IgD-negative memory B cell (primary cell): ENCODE measurements at regions not wholly inside any gene's neighbourhood (a gene's known extent, or its start where the extent isn't known, plus 50 kb on each side); places are given as distances from the start of the nearest gene placed in this dataset.

Experiments used
- H3K27ac Mint-ChIP-seq, 3 donors: one replicate each; pipeline ENCODE4 v1.8.0; 2020 to 2022; ENCODE audit warnings: mild to moderate bottlenecking in 3 of 3, mixed read lengths in 3 of 3, moderate library complexity in 1 of 3
- H3K27me3 Mint-ChIP-seq: one replicate; pipeline ENCODE4 v1.8.0; 2021; ENCODE audit warnings: mixed read lengths
- H3K36me3 Mint-ChIP-seq: one replicate; pipeline ENCODE4 v1.8.0; 2020; ENCODE audit warnings: mild to moderate bottlenecking, mixed read lengths
- H3K4me1 Mint-ChIP-seq, 3 donors: one replicate each; pipeline ENCODE4 v1.8.0; 2020 to 2022; ENCODE audit warnings: mixed read lengths in 3 of 3, mild to moderate bottlenecking in 1 of 3
- H3K4me3 Mint-ChIP-seq, 4 donors: one replicate each; pipeline ENCODE4 v1.8.0; 2020 to 2022; ENCODE audit warnings: mild to moderate bottlenecking in 4 of 4, mixed read lengths in 4 of 4, moderate library complexity in 3 of 4
- H3K9me3 Mint-ChIP-seq, 3 donors: one replicate each; pipeline ENCODE4 v1.8.0; 2020 to 2021; ENCODE audit warnings: mixed read lengths in 3 of 3, mild to moderate bottlenecking in 1 of 3

DNA sequence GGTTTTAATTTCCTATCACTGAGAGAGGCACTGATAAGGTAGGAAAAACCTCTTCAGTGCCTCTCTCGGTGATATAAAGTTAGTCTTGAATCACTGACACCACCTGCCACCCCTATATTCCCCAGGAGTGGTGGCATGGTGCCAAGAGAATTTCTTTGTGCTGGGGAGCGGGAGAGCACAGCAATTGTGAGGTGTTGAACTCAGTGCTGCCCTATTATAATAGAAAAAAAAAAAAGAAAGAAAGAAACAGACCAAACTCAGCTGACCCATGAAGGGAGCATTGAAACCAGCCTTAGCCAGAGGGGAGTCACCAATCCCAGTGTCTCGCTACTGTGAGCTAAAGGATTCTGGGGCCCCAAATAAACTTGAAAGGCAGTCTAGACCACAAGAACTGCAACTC, 201.4 kb upstream of the STT3B start:
- Mint-ChIP-seq H3K36me3 (peaks cover 7% of the 10 kb centered on the region), H3K4me3 (no peak overlapping the region)

DNA sequence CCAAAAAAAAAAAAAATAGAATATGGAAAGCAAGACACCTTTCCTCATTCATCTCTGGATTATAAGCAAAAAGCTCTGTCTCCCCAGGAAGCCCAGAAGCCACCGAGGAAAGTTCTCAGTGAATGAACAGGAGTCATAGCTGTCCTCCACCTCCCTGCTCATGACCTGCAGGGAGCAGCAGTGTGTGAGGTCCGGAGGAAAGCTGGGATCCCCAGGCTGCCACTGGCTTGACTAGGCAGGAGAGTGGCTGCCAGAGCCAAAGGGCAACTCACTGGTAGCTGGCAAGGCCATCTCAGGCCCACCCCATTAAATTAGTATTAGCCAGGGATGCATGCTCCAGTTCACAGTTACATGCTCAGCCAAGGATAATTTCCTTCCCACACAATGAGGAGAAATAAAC, 191.6 kb upstream of the STT3B start:
- peaks cover 0 to 7% (median 2%) of the 10 kb centered on the region in 3 donors for H3K9me3 Mint-ChIP-seq
- H3K27ac Mint-ChIP-seq = no peak overlapping the region
- peaks cover 7% of the 10 kb centered on the region for H3K27me3 Mint-ChIP-seq
- H3K4me3 Mint-ChIP-seq = no peak overlapping the region
- H3K4me1 Mint-ChIP-seq = no peaks in the 10 kb centered on the region
- no peaks in the 10 kb centered on the region for H3K36me3 Mint-ChIP-seq

More for the DNA sequence above, 201.4 kb upstream of the STT3B start:
- peaks cover 3% of the 10 kb centered on the region for H3K27me3 Mint-ChIP-seq
- H3K27ac Mint-ChIP-seq = no peak overlapping the region
- peaks cover 0 to 7% (median 0%) of the 10 kb centered on the region in 3 donors for H3K9me3 Mint-ChIP-seq
- H3K4me1 Mint-ChIP-seq = no peaks in the 10 kb centered on the region

- Mint-ChIP-seq H3K27ac (no peak overlapping the region), H3K4me1 (no peaks in the 10 kb centered on the region), H3K4me3 (no peak overlapping the region), H3K9me3 (peaks cover 0 to 7% (median 2%) of the 10 kb centered on the region in 3 donors), H3K36me3 (no peaks in the 10 kb centered on the region), H3K27me3 (peaks cover 6% of the 10 kb centered on the region)
Measured at GRCh38 chr3:31343075-31343474, 189.7 kb upstream of the STT3B start.

DNA sequence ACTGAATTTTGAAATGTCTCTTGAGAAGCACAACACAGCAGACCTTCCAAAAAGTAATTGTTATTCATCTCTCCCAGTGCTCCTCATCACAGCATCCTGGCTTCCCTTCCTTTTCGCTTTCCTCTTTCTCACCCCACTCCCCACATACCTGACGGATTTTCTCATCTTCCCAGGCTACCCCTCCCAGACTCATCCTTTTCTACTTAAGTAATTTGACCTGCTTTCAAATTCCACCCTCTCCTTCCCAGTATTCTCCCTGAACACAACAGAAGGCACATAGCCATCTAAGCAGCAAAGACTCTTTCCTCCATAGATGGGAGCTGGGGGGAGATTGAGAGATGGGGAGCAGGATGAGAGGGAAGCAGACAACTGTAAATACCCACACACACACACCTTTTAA, 187.1 kb upstream of the STT3B start:
- H3K36me3 Mint-ChIP-seq = no peaks in the 10 kb centered on the region
- H3K4me1 Mint-ChIP-seq = peaks cover 0 to 1% (median 0%) of the 10 kb centered on the region in 3 donors
- H3K4me3 Mint-ChIP-seq = no peak overlapping the region
- no peak overlapping the region for H3K27ac Mint-ChIP-seq
- peaks cover 0 to 7% (median 2%) of the 10 kb centered on the region in 3 donors for H3K9me3 Mint-ChIP-seq
- peaks cover 6% of the 10 kb centered on the region for H3K27me3 Mint-ChIP-seq

DNA sequence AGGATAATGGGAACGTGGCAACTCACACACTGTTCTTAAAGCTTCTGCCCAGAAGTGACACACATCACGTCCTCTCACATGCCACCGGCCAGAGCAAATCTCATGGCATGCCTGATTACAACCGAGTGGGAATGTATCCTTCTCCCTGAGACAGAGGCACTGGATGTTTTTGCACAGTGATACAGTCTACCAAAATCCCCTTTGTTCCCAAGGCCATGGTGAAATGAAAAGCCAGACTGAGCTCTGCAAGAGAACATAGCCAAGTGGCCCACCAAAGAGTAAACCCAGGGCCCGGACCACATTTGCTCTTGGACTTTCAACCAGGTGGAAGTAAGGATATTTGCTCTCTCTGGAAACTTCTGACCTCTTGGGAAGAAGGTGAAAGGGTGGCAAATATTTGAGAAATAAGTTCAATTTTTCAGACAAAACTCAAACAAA, 186.2 kb upstream of the STT3B start:
- Mint-ChIP-seq H3K4me1 (peaks cover 0 to 1% (median 0%) of the 10 kb centered on the region in 3 donors), H3K27ac (no peak overlapping the region), H3K36me3 (no peaks in the 10 kb centered on the region), H3K9me3 (peaks cover 0 to 7% (median 2%) of the 10 kb centered on the region in 3 donors), H3K4me3 (no peak overlapping the region), H3K27me3 (peaks cover 6% of the 10 kb centered on the region)

GRCh38 chr3:31349001-31349748, 183.6 kb upstream of the STT3B start:
- Mint-ChIP-seq H3K36me3 (no peaks in the 10 kb centered on the region), H3K9me3 (peaks cover 0 to 7% (median 2%) of the 10 kb centered on the region in 3 donors), H3K27me3 (peaks cover 6% of the 10 kb centered on the region), H3K27ac (no peak overlapping the region), H3K4me1 (peaks cover 0 to 1% (median 0%) of the 10 kb centered on the region in 3 donors), H3K4me3 (no peak overlapping the region)

- peaks cover 4% of the 10 kb centered on the region for H3K27me3 Mint-ChIP-seq
- H3K27ac Mint-ChIP-seq = no peak overlapping the region
- no peaks in the 10 kb centered on the region for H3K36me3 Mint-ChIP-seq
- H3K4me3 Mint-ChIP-seq = no peak overlapping the region
- H3K9me3 Mint-ChIP-seq = no peaks in the 10 kb centered on the region
- H3K4me1 Mint-ChIP-seq = peaks cover 0 to 1% (median 0%) of the 10 kb centered on the region in 3 donors
Measured at GRCh38 chr3:31350307-31350706, 182.4 kb upstream of the STT3B start.

DNA sequence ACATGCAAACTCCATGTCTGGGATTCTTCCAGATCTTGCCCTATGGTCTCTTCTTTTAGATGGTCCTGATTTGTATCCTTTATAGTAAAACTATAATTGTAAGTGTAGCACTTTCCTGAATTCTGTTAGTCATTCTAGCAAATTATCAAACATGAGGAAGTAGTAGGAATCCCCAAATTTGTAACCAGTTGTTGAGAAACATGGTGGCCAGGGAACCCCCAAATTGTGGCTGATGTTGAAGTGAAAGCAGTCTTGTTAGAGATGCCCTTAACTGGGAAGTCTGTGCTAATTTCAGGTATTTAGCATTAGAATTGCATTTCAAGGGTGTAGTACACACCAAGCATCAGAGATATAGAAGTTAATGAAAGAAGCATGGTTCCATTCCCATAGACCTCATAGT, 180.4 kb upstream of the STT3B start:
- Mint-ChIP-seq H3K9me3 (peaks cover 0 to 4% (median 2%) of the 10 kb centered on the region in 3 donors), H3K27me3 (no peaks in the 10 kb centered on the region), H3K36me3 (peaks cover 2% of the 10 kb centered on the region), H3K4me3 (no peak overlapping the region), H3K4me1 (peaks cover 0 to 1% (median 0%) of the 10 kb centered on the region in 3 donors), H3K27ac (no peak overlapping the region)

- no peaks in the 10 kb centered on the region for H3K27me3 Mint-ChIP-seq
- peaks cover 0 to 1% (median 0%) of the 10 kb centered on the region in 3 donors for H3K4me1 Mint-ChIP-seq
- H3K27ac Mint-ChIP-seq = no peak overlapping the region
- peaks cover 0 to 4% (median 2%) of the 10 kb centered on the region in 3 donors for H3K9me3 Mint-ChIP-seq
- H3K4me3 Mint-ChIP-seq = no peak overlapping the region
- H3K36me3 Mint-ChIP-seq = peaks cover 3% of the 10 kb centered on the region
Measured at GRCh38 chr3:31353166-31353565, 179.6 kb upstream of the STT3B start.

GRCh38 chr3:31354373-31354772, 178.4 kb upstream of the STT3B start:
- no peak overlapping the region for H3K27ac Mint-ChIP-seq
- peaks cover 3% of the 10 kb centered on the region for H3K36me3 Mint-ChIP-seq
- H3K4me3 Mint-ChIP-seq = no peak overlapping the region
- no peaks in the 10 kb centered on the region for H3K4me1 Mint-ChIP-seq
- peaks cover 0 to 4% (median 2%) of the 10 kb centered on the region in 3 donors for H3K9me3 Mint-ChIP-seq
- no peaks in the 10 kb centered on the region for H3K27me3 Mint-ChIP-seq

- Mint-ChIP-seq H3K27me3 (no peaks in the 10 kb centered on the region), H3K9me3 (peaks cover 0 to 4% (median 2%) of the 10 kb centered on the region in 3 donors), H3K36me3 (peaks cover 3% of the 10 kb centered on the region), H3K27ac (no peak overlapping the region), H3K4me1 (no peaks in the 10 kb centered on the region), H3K4me3 (no peak overlapping the region)
Measured at GRCh38 chr3:31355807-31356206, 176.9 kb upstream of the STT3B start.

- Mint-ChIP-seq H3K4me1 (no peaks in the 10 kb centered on the region), H3K4me3 (no peak overlapping the region), H3K27ac (no peak overlapping the region), H3K36me3 (peaks cover 3% of the 10 kb centered on the region), H3K9me3 (peaks cover 0 to 4% (median 2%) of the 10 kb centered on the region in 3 donors), H3K27me3 (no peaks in the 10 kb centered on the region)
Measured at GRCh38 chr3:31356941-31357340, 175.8 kb upstream of the STT3B start.

DNA sequence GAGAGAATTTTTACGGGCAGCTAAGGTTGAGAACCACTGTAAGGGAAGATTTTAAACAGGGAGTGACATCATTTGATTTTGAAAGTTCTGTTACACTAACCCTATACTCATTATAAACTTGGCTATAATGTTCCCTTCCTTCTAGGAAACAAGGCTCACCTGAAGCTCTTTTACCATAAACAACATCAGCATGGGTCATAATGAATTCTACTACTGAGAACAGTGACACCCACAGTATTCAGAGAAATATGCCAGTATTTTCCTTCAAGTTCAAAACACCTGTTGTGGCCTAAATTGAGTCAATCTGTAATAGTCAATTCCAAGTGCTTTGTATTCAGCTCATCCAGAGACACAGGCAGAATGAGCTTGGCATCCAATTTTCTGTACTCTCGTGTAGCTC, 175.3 kb upstream of the STT3B start:
- Mint-ChIP-seq H3K27me3 (no peaks in the 10 kb centered on the region), H3K36me3 (peaks cover 3% of the 10 kb centered on the region), H3K9me3 (peaks cover 0 to 4% (median 2%) of the 10 kb centered on the region in 3 donors), H3K4me3 (no peak overlapping the region), H3K4me1 (no peaks in the 10 kb centered on the region), H3K27ac (no peak overlapping the region)

DNA sequence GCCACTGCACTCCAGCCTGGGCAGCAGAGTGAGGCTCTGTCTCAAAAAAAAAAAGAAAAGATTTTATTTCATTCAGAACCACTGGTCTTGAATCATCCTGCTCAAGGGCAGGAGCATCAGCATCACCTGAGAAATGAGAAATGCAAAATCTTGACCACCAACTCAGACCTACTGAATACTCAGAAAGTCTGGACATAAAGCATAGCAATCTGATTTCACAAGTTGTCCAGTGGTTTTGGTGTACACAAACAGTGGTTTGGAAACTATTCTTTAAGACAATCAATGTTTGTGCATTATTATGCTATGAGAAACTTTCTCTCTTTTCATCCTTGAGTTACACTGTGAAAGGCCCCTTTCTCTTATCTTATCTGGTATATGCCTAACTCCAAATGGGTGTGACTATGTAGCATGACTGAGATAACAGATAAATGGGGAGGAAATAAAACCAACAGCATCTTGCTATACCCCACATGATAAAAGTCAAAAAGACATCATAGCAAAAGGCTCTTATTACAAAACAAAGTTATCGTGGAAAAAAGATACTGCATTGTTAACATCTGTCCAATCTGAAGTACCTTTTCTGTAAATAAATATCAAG, 174.2 kb upstream of the STT3B start:
- Mint-ChIP-seq H3K27me3 (no peaks in the 10 kb centered on the region), H3K36me3 (peaks cover 3% of the 10 kb centered on the region), H3K4me1 (no peaks in the 10 kb centered on the region), H3K4me3 (no peak overlapping the region), H3K27ac (no peak overlapping the region), H3K9me3 (peaks cover 0 to 4% (median 2%) of the 10 kb centered on the region in 3 donors)

- H3K27me3 Mint-ChIP-seq = no peaks in the 10 kb centered on the region
- H3K4me3 Mint-ChIP-seq = no peak overlapping the region
- H3K36me3 Mint-ChIP-seq = peaks cover 1% of the 10 kb centered on the region
- H3K27ac Mint-ChIP-seq = no peak overlapping the region
- H3K4me1 Mint-ChIP-seq = peaks cover 0 to 2% (median 0%) of the 10 kb centered on the region in 3 donors
- H3K9me3 Mint-ChIP-seq = no peaks in the 10 kb centered on the region
Measured at GRCh38 chr3:31361371-31362273, 171.1 kb upstream of the STT3B start.
